Activated CD4-positive, CD25-positive, alpha-beta regulatory T cell (primary cell): ENCODE measurements at regions not wholly inside any gene's neighbourhood (a gene's known extent, or its start where the extent isn't known, plus 50 kb on each side); places are given as distances from the start of the nearest gene placed in this dataset.

Experiments
- DNase-seq, 4 experiments: peaks; one replicate each; lab custom pipeline; 2025; lab: John Stamatoyannopoulos, UW

DNA sequence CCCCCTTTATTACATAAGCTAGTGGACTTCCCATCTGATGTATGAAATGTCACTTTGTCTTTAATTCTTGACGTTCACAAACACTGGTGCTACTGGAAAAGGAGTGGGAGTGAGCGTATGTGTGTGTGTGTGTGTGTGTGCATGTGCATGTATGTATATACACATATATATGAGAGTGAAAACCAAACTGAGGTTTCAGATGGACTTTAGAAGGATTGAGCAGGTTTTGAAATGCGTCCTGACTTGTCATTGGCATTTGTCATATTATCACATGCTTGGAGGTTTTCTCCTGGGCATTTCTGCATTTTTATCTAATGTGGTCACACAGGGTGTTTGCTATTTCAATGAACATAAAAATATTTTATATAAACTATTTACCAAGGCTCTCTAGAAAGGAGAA, 1085.9 kb downstream of the BCL11B start:
- no peak for DNase-seq

DNA sequence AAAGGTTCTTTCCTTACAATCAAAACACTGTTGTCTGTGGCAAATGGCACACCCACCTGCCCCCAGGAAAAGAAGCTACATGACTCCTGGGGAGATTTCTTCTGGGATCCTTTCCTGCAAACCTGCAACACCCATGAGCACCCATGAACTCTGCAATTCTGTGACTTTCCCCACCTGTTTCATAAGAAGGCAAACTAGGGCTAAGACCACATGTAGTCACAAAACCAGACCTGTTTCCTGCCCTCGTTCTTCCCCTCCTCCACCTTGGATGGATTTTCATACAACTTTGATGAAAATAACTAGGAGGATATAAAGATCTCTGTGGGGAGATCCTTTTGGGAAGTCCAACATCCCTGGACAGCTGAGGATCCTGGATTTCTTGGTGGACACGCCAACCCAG, 1084.7 kb downstream of the BCL11B start:
- no peak for DNase-seq

DNA sequence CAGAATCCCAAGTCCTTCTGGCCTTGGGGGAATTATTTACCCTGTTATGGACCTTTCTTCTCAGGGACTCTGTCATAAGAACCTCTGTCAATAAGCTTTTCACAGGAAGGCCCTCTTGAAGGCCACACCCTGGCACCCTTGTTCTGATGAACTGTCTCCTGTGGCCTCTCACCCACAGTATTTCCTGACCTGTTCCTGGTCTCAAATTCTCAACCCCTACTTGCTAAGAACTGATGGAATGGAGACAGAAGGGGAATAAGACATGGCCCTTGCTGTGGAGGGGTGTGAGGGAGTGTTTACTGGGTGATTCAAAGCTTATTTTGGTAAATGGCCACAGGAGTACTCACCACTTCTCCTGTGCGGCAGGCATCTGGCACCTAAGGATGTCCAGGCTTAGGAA, 1082.9 kb downstream of the BCL11B start:
- no peak for DNase-seq

DNA sequence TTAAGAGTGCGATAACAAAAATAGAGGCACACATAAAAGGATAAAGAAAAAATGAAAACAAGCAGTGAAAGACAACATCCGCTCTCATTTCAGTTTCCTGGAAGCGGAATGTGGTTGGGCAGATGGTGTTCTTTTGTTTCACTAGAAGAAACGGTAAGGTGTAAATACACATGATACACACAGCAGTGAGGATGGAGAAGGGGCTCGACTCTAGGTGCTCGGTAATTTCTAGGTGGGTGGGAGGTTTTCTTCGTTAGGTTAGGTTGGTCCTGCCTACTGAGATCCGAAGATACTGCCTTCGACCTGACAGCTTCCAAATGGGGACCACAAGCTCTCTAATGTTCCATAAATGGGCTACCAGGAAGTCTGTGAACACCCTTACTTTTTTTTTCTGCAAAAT, 1082.5 kb downstream of the BCL11B start:
- DNase-seq: peak in 2 of 4 experiments; percentile 33 to 38

DNA sequence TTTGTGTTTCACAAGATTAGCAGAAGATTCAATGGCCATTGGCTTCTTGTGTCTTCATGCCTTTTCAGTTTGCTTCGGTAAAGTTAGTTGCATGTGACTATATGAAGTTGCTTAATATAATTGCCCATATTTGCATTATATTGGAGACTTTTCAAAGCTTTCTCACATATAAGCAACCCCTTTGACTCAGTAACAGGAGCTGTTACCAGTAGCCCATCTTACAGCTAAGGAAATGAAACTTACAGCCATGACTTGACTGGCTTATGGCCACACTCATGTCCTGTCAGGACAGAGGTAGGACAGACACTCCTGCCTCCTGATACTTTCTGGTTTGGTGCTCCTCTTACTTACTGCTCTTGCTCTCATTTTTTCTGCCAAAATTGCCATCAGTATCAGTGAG, 1082.1 kb downstream of the BCL11B start:
- no peak for DNase-seq

DNA sequence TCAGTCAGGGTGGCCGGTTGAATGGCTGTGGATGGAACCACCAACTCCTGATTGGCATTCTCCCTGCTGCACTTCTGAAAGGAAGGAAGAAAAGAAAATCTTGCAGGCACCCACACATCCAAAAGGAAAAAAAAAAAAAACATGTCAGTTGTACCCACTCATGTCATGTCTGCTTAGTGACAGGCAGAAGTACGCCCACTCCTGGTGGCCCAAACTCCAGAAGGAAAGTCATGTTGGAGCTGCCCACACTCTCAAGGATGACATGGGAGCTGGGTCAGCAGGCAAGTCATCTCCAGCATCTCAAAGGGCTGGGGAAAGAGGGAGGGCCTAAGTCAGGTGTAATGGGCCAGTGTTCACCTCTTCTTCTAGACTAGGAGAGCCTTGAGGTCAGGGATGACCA, 1079.1 kb downstream of the BCL11B start:
- no peak for DNase-seq

DNA sequence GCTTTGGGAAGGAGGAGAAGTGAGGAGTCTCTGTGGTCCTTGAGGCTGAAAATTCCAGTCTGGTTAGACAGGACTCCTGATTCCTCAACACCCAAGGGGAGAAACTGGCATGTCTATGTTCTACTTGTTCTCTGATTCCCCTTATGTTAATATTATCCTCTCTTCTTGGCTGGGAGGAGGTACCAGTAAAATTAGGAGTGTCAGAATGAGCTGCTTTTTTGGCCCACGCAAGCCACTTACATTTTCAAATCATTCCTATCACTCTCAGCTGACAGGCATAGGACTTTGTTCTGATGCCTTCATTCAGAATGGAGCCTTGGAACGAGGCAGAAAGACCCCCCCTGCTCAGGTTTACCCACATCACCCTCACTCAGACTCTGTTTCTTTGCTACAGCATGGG, 1077.2 kb downstream of the BCL11B start:
- DNase-seq: no peak

DNA sequence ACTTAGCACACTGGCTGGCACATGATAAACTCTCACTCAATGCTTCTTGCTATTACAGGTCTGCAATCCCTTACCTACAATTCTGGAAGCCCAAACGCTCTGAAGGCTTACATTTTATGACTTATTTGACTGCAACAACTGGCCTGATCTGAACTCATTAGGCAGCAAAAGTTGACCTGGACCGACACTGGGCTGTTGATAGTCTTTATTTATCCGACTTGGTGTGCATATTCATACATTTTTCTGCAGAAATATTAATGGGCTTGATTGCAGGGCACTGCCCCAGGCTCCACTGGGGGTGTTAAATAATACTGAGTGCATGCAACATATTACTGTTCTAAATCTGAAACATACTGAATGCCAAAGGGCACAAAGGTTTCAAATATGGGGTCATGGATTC, 1076.7 kb downstream of the BCL11B start:
- no peak for DNase-seq

DNA sequence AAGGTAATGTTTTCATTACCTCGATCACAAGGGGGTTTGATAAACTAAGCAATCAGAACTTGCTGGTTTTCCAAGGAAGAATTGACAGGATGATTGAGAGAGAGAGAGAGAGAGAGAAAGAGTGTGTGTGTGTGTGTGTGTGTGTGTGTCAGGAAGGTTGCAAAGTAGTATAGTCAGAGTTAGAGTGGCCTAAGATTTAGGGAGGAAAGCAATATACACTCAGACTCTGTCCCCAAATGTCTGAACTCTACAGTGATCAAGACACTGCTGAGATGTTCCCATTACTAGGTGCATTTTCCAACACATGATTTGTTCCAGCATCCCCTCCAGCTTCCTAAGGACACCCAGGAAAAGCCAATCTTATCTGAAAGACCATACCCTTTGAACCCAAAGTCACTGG, 1074.1 kb downstream of the BCL11B start:
- DNase-seq: no peak

DNA sequence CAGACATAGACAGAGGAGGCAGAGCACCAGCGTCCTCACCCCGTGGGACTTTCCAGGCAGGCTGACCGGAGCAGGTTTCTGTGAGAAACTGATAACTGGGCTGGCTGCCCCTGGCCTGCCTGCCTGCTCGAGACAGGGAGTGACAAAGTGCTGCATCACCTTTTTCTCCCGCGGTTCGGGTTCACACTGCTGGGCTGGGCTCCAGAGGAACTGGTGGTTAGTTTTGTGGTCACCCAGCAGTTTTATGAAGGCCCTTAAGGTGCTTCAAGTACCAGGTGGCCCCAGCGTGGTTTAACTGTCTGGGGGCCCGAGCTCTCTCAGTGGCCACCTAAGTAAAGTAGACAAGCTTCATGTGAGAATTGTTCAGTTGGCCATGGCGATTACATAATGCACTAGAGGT, 1073.6 kb downstream of the BCL11B start:
- no peak for DNase-seq

DNA sequence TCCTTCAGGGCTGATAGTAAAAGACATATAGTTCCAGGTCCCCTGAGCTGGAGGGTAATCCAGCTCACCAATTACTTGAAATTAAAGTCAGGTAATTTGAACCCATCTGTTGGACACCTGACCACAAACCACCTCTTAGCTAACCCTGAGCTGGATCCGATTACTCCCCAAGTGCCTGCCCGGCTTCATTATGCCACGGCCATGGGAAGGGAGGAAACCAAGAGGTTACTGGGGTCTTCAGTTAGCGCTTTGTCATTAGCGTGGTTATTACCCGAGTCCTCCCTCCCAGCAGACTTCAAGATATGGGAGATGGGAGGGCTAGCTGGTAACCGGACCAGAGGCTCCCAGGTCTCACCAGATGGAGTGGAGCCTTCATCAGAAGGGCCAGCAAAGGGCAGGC, 1071.4 kb downstream of the BCL11B start:
- DNase-seq: no peak

DNA sequence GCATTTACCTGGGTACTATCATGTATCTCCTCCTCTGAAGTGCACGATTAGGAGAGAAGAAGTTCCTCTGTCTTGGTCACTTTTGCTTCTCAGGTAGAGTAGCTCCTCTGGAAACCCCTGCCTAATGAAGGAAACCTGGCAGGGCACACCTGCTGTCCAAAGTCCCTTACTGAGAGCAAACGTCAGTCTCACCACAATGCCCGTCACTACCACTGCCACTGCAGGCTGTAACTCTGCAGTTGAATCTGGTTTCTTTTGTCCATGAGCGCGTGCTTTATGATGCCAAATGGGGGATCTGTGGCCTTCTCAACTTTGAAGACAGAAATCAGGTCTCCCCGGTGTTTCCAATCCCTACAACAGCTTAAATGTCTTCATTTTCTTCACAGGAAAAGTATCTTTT, 1068.6 kb downstream of the BCL11B start:
- DNase-seq: no peak

DNA sequence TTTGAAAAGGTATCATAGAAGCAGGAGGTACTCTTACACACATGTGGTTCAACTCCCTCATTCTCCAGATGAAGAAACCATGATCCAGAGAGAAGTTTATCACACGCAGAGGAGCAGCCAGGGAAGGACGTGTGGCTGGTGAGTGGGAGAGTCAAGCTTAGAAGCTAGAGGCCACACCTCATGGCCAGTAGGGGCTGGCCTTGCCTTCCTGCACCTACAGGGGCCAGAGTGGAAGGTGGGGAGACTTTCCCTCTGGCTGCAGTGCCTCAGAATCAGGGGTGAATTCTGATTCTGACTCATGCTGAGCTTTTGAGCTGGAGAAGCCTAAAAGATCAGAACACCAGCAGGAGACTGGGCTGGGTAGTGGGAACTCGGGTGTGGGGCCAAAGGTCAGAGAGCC, 1067.9 kb downstream of the BCL11B start:
- no peak for DNase-seq

DNA sequence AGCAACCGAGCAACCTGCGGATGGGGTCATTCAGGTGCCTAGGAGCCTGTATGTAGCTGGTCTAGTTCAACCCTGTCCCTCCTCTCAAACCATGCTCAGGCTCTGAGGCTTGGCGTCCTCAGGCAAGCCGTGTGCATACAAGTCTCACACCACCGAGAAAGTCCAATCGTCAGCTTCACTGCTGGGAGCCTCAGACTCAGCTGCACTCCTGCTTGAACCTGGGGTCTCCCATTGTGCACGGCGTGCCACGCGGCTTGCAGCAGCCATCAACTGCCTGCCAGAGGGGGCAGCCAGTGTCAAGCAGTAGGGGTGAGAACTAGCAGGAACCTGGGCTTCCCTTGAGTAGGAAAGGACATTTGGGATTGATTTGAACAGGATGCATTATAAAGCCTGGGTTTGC, 1064.6 kb downstream of the BCL11B start:
- DNase-seq: no peak

DNA sequence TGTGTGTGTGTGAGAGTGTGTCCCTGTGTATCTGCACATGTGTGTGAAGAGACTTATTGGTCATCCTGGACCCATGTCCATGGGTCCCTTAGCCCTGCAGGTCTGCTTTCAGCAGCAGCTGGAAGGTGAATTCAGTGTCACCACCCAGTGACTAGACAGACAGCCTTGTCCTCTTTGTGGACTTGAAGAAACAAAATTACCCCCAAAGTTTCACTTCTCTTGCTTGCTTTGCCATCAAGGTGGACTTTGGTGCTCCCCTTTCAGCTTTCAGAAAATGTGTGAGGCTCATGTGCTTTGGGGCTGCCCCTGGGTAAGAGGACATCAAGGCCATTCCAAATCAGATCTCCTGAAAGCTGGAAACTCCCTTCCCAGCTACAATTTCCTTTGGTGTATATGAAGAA, 1063.8 kb downstream of the BCL11B start:
- no peak for DNase-seq

DNA sequence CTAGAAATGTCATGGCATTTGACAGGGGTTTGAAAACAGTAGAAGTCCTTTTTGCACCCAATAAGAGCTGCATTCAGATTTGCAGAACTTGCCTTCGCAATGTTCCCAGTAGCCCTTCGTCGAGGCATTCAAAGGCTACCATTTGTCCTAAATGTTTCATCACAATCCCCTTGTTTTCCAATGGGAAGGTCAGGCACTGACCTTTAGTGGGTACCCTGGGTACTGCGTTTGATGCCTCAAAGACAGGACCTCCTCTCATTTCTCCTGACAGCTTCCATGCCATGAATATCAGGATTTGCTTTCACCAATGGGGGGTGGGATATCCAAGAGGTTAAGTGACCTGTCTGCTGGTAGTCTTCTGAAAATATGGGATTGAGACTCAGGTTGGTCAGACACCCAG, 1063.1 kb downstream of the BCL11B start:
- DNase-seq: no peak

DNA sequence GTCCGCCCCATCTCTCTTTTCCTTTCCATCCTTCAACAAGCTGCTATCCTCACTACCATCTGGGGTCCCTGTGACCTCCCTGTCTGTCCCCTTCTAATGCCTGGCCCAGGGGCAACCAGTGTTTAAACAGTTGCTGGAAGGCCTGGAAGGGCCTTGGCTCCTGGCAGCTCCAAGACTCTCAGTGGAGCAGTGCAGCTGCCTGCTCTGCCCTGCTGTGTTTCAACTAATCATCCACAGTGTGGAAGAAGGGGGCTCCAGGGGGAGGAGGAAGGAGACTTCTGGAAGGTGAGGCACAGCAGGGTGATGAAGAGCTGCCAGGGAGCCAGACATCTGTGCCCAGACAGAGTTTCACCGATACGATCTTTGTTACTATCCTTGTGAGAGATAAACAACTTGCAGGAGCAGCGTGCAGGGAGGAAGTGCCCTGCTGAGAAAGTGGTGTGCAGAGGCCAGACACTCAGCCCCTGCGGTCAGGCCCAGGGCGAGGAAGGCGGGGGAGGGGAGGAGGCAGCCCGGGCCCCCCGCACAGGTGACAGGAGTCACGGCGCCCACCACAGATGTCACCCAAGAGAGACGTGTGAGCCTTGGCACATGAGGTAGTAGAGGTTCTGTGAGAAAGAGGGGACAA, 1061.8 kb downstream of the BCL11B start:
- peak in 1 of 4 experiments; percentile 15 for DNase-seq

DNA sequence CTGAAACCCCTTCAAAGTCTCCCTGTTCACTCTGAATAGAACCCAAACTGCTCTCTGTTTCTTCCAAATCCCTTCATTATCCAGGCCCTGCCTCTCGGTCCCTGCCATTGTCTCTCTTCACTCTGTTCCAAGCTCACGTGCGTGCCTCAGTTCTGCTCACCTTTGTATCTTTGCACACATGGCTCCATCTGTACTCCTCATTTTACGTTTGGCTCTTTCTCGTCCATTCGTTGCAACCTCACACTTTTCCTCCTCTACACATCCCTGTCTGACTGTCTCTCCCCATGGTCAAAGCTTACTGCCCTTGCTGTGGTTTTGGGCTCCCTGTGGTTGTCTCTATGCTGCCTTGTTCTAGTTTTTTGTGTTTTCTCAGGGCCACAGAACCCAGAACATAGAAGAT, 1054.5 kb downstream of the BCL11B start:
- DNase-seq: no peak

DNA sequence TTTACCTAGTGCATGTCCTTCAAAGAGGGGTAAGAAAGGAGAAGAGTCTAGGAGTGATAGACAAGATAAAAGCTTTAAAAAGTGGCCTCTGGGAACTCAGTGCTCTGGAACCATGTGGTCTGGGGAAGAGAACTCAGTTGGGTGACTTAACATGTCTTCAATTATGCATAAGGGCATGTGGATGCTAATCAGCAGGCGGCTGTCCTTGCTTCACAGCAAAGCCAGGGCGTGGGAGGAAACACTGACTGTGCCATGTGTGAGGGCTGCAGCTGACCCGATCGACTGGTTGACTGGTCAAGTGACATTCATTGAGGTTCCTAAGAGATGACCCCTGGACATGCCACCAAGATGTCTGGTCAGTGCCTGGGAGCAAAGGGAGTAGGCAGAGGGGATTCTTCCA, 1053.8 kb downstream of the BCL11B start:
- no peak for DNase-seq

DNA sequence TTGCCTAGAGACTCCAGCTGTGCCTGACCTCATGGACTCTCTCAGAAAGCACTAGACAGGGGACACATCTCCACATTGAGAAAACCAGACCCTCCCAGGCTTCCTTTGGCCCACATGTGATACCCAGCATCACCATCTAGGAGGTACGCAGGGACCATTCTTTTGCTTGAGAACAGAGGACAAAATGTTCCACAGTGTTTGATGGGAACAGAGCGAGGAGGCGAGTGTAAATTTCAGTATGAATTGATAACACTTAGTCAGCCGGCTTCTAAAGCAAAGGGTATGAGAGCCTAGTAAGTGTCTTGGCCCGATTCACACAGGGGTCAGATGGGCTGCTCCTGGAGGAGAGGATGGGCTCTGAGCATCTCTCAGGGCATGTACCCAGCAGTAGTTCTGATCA, 1052.4 kb downstream of the BCL11B start:
- no peak for DNase-seq

DNA sequence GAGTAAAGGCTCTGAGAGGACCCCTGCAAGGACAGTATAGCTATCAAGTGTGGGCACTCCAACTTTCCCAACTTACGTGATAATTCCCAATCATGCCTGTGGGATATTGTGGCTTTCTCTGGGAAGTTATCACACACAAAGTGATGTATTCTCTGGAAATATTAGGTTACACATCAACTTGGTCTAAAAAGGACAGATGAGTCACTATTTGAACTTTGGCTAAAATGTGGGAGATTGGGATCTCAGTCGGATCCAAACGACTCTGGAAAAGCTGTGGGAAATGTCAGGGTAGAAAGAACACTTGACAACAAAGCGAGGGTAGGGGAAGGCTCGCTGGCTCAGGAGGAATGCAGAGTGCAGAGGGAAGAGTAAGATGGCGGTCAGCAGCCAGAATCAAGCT, 1048.9 kb downstream of the BCL11B start:
- no peak for DNase-seq

DNA sequence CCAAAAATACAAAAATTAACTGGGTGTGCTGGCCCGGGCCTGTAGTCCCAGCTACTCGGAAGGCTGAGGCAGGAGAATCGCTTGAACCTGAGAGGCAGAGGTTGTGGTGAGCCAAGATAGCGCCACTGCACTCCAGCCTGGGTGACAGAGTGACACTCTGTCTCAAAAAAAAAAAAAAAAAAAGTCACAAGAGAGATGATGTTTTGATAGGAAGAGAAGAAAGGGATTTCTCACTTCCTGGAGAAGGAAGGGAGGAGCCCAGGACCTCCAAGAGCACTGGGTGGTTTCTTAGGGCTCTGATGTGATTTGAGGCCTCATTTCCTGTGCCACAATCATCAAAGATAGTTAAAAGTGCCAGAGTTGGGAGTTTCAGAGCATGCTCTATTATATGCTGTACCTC, 1048.3 kb downstream of the BCL11B start:
- DNase-seq: peak in 1 of 4 experiments; percentile 5

DNA sequence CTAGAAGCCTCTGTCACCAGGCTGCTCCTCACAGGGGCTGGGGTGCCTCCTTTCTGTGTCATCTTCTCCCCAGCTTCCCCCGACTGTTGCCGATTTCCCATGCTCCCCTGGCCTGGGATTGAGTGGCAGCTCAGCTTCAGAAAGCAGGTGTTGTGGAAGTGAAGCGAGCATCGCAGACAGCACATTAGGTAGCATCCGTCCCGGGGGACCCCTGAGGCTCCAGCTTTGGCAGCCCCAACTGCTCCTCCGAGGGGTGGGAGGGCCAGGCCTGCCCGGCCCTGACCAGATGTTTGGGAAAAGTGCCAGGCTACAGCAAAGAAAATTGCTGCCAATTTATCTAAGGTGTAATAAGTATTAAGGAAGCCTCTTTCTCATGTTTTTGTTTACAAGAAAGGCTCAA, 1045.6 kb downstream of the BCL11B start:
- DNase-seq: no peak

DNA sequence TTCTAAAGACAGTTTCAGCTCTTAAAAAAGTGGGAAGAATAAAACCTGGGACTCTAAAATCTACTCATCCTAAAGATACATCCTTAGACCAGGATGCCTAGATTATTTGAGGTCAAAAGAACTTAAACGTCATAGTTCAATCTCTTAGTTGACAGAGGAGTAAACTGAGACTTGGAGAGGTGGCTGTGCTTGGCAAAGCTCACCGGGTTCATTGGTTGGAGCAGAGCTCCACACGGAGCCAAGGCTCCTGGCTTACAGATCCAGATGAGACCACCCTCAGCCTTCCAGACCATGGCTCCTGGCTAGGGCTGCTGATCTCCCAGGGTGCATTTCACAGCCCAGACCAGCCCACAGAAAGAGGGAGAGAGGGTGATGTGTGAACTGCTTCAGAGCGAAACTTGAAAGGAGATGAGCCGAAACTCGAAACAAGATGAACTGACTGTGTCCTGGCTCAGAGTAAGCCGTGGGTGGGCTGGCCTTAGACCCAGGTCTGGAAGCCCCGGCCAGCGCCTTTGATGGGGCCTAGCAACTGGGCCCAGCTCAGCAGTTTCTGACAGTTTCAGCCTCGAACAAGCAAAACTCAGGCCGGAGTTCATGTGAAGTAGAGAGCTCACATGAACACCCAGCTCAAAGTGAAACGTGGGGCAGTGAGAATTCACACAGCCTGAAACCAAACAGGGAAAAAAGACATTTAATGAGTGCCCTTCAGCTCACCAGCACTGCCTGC, 1044.8 kb downstream of the BCL11B start:
- DNase-seq: peak in 1 of 4 experiments; percentile 26
